Renal pelvis (tissue), 1 donor: ENCODE measurements at regions not wholly inside any gene's neighbourhood (a gene's known extent, or its start where the extent isn't known, plus 50 kb on each side); places are given as distances from the start of the nearest gene placed in this dataset.

Source experiments
- DNase-seq: peaks from one replicate; pipeline ENCODE4 v3.0.0-alpha.2; 2013

GRCh38 chr17:73724341-73724740 lies 80.1 kb upstream of the SDK2 start:
- DNase-seq: no peak

- no peak for DNase-seq
These were observed 80.7 kb upstream of the SDK2 start for GRCh38 chr17:73724990-73725389.

- no peak for DNase-seq
These were observed 81.7 kb upstream of the SDK2 start for GRCh38 chr17:73725794-73726515.

GRCh38 chr17:73727941-73728340 lies 83.7 kb upstream of the SDK2 start:
- no peak for DNase-seq

- no peak for DNase-seq
These were observed 84.9 kb upstream of the SDK2 start for GRCh38 chr17:73729101-73729500.

GRCh38 chr17:73731733-73732132 lies 87.5 kb upstream of the SDK2 start:
- no peak for DNase-seq

GRCh38 chr17:73733517-73733916 lies 89.3 kb upstream of the SDK2 start:
- no peak for DNase-seq

- no peak for DNase-seq
These were observed 91.0 kb upstream of the SDK2 start for GRCh38 chr17:73735245-73735644.

- peak; percentile 21 for DNase-seq
These were observed 94.7 kb upstream of the SDK2 start for GRCh38 chr17:73738751-73739575.

- no peak for DNase-seq
These were observed 96.1 kb upstream of the SDK2 start for GRCh38 chr17:73740370-73740769.

- DNase-seq: no peak
These were observed 98.7 kb upstream of the SDK2 start for GRCh38 chr17:73742948-73743381.

- no peak for DNase-seq
These were observed 99.4 kb upstream of the SDK2 start for GRCh38 chr17:73743518-73744201.

GRCh38 chr17:73744411-73744810 lies 100.2 kb upstream of the SDK2 start:
- no peak for DNase-seq

- no peak for DNase-seq
These were observed 102.2 kb upstream of the SDK2 start for GRCh38 chr17:73746314-73747073.

GRCh38 chr17:73747221-73748002 lies 103.2 kb upstream of the SDK2 start:
- no peak for DNase-seq

GRCh38 chr17:73748508-73748907 lies 104.3 kb upstream of the SDK2 start:
- no peak for DNase-seq

- DNase-seq: no peak
These were observed 105.1 kb upstream of the SDK2 start for GRCh38 chr17:73749337-73749823.

GRCh38 chr17:73749928-73750605 lies 105.8 kb upstream of the SDK2 start:
- no peak for DNase-seq

GRCh38 chr17:73750975-73751374 lies 106.7 kb upstream of the SDK2 start:
- DNase-seq: no peak

GRCh38 chr17:73753751-73754496 lies 109.7 kb upstream of the SDK2 start:
- DNase-seq: no peak
